Cardiac muscle cell (in vitro differentiated cells and primary cell): ENCODE measurements at regions not wholly inside any gene's neighbourhood (a gene's known extent, or its start where the extent isn't known, plus 50 kb on each side); places are given as distances from the start of the nearest gene placed in this dataset.
A peak's percentile ranks its signal among the peaks of the same experiment; 100 is the strongest.

Source experiments
- DNase-seq, 2 donors: peaks; one replicate each; pipeline versions ENCODE4 v3.0.0 to v3.0.0-alpha.2; 2010 to 2017; ENCODE audit warnings: low read depth in 1 of 2, low spot score in 1 of 2
- H3K27ac ChIP-seq: fragments of 200-600 bp; sonication (generic); 2 replicates; pipeline ENCODE4 v1.5.1; 2016
- H3K27me3 ChIP-seq: fragments of 200-600 bp; sonication (generic); 2 replicates; pipeline ENCODE4 v1.6.0; 2016; ENCODE audit warnings: control low read depth
- H3K36me3 ChIP-seq: fragments of 200-600 bp; sonication (generic); 2 replicates; pipeline ENCODE4 v1.5.1; 2016; ENCODE audit warnings: control low read depth
- H3K4me1 ChIP-seq: fragments of 200-600 bp; sonication (generic); 2 replicates; pipeline ENCODE4 v1.8.1; 2017; ENCODE audit warnings: low read depth, mild to moderate bottlenecking, mixed run types
- H3K4me3 ChIP-seq: fragments of 200-600 bp; sonication (generic); 2 replicates; pipeline ENCODE4 v1.5.1; 2016; ENCODE audit warnings: mild to moderate bottlenecking
- H3K9me3 ChIP-seq: fragments of 200-600 bp; sonication (generic); 2 replicates; pipeline ENCODE4 v1.5.1; 2017; ENCODE audit warnings: low read depth, mild to moderate bottlenecking, control low read depth
- TF ChIP-seq, protein P1 (sequence below): IDR thresholded peaks from 2 replicates; pipeline ENCODE4 v1.5.1; 2012; ENCODE audit warnings: low read depth, mild to moderate bottlenecking, low read length

DNA sequence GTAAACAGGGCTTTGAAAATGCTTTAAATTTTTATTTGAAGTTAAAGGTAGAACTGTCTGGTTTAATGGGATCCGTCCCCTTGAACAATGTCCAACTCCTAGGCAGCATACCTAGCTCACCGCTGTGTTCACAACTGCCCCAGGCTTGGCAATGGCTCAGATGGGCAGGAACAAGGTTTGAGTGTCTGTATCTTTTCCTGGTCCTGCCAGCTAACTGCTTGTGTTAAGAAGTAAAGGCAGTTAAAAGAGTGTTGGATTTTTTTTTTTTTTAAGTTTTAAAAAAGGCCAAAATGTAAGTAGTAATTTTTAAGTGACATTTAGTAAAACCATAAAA is 66.7 kb upstream of the FNDC3A start:
- no peak for DNase-seq
- H3K27ac ChIP-seq, result no peak overlapping the region
- no peaks in the 10 kb centered on the region for H3K36me3 ChIP-seq
- no peaks in the 10 kb centered on the region for H3K4me1 ChIP-seq
- H3K4me3 ChIP-seq, result no peak overlapping the region
- TF ChIP-seq, protein P1, sequence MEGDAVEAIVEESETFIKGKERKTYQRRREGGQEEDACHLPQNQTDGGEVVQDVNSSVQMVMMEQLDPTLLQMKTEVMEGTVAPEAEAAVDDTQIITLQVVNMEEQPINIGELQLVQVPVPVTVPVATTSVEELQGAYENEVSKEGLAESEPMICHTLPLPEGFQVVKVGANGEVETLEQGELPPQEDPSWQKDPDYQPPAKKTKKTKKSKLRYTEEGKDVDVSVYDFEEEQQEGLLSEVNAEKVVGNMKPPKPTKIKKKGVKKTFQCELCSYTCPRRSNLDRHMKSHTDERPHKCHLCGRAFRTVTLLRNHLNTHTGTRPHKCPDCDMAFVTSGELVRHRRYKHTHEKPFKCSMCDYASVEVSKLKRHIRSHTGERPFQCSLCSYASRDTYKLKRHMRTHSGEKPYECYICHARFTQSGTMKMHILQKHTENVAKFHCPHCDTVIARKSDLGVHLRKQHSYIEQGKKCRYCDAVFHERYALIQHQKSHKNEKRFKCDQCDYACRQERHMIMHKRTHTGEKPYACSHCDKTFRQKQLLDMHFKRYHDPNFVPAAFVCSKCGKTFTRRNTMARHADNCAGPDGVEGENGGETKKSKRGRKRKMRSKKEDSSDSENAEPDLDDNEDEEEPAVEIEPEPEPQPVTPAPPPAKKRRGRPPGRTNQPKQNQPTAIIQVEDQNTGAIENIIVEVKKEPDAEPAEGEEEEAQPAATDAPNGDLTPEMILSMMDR, result no peak
- H3K9me3 ChIP-seq, result no peaks in the 10 kb centered on the region
- H3K27me3 ChIP-seq, result peaks cover 7% of the 10 kb centered on the region

DNA sequence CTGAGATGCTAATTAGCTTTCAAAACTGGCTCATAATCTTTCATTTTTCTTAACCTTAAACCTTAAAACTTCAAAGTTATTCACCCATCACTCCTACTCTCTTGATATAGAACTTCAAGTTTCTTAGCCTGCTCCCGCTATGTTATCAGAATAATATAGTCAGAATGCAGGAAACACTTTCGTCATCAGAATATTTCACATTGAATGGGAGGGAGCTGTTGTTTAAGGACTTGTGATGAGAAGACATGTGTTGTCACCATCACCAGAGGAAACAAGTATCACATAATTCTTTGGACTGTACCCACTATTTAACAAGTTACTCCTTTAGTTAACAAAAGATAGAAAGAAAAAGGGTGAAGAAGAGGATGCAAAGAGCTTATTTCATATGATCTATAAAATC is 65.0 kb upstream of the FNDC3A start:
- peak in 1 of 2 donors; percentile 16 for DNase-seq
- H3K4me1 ChIP-seq, result no peaks in the 10 kb centered on the region
- TF ChIP-seq, protein P1, result no peak
- H3K36me3 ChIP-seq, result no peaks in the 10 kb centered on the region
- no peak overlapping the region for H3K27ac ChIP-seq
- H3K9me3 ChIP-seq, result no peaks in the 10 kb centered on the region
- H3K4me3 ChIP-seq, result no peak overlapping the region
- no peaks in the 10 kb centered on the region for H3K27me3 ChIP-seq

DNA sequence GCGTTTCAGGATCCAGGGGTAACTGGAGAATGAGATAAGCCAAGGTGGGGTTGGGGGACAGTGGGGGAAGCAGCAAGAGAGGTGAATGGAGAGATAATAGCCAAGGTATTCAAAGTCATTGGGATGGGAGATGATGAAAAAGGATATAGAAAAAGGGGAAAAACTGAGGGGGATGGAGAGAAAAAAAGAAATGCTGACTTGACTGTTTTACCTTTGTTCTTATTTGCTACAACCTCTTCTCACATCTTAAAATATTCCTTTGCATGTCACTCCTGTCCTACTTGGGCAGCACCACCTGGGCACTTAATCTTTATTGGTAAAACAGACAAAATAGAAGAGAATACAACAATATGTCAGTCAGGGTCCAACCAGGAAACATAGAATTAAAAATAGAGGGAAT is 56.0 kb upstream of the FNDC3A start:
- DNase-seq, result no peak
- H3K27ac ChIP-seq, result no peak overlapping the region

DNA sequence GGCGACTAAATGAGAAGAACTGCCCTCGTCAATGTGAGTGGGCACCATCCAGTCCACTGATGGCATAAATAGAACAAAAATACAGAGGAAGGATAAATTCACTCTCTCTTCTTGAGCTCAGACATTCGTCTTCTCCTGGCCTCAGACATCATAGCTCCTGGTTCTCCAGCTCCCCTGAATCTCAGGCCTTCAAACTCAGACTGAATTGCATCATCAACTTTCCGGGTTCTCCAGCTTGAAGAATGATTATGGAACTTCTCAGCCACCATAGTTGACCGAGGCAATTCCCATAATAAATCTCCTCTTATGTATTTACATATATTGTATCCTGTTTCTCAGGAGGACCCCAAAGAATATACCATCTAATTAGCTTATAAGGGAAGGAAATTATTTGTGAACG is 55.0 kb upstream of the FNDC3A start:
- TF ChIP-seq, protein P1, result no peak
- no peak overlapping the region for H3K27ac ChIP-seq
- DNase-seq, result no peak
- H3K27me3 ChIP-seq, result no peaks in the 10 kb centered on the region
- H3K36me3 ChIP-seq, result no peaks in the 10 kb centered on the region
- no peak overlapping the region for H3K4me3 ChIP-seq
- H3K4me1 ChIP-seq, result no peaks in the 10 kb centered on the region
- no peaks in the 10 kb centered on the region for H3K9me3 ChIP-seq

More for the DNA sequence above, 56.0 kb upstream of the FNDC3A start:
- Histone ChIP-seq H3K9me3 (no peaks in the 10 kb centered on the region), H3K27me3 (no peaks in the 10 kb centered on the region), H3K36me3 (no peaks in the 10 kb centered on the region), H3K4me3 (no peak overlapping the region), H3K4me1 (no peaks in the 10 kb centered on the region)
- TF ChIP-seq, protein P1, result no peak

DNA sequence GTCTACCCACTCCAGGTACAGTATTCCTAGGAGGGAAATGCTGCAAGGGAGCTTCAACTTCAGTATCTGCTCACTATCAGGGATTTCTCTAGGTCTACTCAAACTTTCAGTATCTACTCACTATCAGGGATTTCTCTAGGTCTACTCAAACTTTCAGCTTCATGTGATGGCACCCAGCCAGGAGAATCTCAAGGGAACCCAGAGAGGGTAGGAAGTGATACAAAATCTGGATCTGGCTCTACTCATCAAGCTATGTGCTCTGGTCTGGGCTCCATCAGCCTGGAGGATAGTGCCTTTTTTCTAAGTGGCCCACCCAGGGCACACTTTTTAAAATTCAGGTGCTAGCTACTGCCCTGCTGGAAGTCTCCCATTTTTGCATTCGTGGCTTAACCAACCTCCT is 52.3 kb upstream of the FNDC3A start:
- peak in 1 of 2 donors; percentile 14 for DNase-seq
- no peaks in the 10 kb centered on the region for H3K27me3 ChIP-seq
- TF ChIP-seq, protein P1, result no peak

DNA sequence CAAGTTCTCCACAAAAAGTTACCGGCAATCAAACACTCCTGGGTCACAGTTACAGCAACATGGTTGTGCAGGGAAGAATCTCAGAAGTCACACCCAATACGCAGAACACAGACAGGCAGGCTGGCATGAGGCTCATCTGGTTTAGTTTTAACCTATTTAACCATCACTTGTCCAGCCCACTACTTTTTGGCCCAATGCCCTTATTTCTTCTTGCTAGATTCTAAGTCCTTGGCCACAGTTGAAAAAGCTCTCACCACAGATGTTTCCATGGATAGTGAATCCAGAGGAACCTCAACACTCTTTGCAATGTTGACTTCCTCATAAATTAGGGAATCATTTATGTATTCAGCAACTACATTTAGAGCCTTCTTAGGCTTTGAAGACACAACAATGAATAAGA is 50.7 kb upstream of the FNDC3A start:
- TF ChIP-seq, protein P1, result no peak
- no peak for DNase-seq
- H3K4me1 ChIP-seq, result no peaks in the 10 kb centered on the region
- no peaks in the 10 kb centered on the region for H3K27me3 ChIP-seq
- H3K27ac ChIP-seq, result no peak overlapping the region
- no peaks in the 10 kb centered on the region for H3K36me3 ChIP-seq
- H3K9me3 ChIP-seq, result no peaks in the 10 kb centered on the region
- no peak overlapping the region for H3K4me3 ChIP-seq

More for the DNA sequence above, 52.3 kb upstream of the FNDC3A start:
- Histone ChIP-seq H3K4me1 (no peaks in the 10 kb centered on the region), H3K27ac (no peak overlapping the region), H3K4me3 (no peak overlapping the region), H3K36me3 (no peaks in the 10 kb centered on the region), H3K9me3 (no peaks in the 10 kb centered on the region)
